Type B pancreatic cell (in vitro differentiated cells): ENCODE measurements at regions not wholly inside any gene's neighbourhood (a gene's known extent, or its start where the extent isn't known, plus 50 kb on each side); places are given as distances from the start of the nearest gene placed in this dataset.

Experiments
- DNase-seq: peaks from one replicate; pipeline ENCODE4 v3.0.0; 2021; ENCODE audit warnings: mixed read lengths; ENCODE audit not compliant: unreplicated experiment; ENCODE audit errors: extremely low spot score
- H3K27ac Mint-ChIP-seq: 2 replicates; pipeline ENCODE4 v1.8.0; 2021; ENCODE audit warnings: mild to moderate bottlenecking, mixed read lengths
- H3K27me3 Mint-ChIP-seq: 2 replicates; pipeline ENCODE4 v1.8.0; 2021; ENCODE audit warnings: mixed read lengths
- H3K36me3 Mint-ChIP-seq: 2 replicates; pipeline ENCODE4 v1.8.0; 2021; ENCODE audit warnings: mixed read lengths
- H3K4me1 Mint-ChIP-seq: one replicate; pipeline ENCODE4 v1.8.0; 2021; ENCODE audit warnings: mixed read lengths; ENCODE audit not compliant: unreplicated experiment
- H3K4me3 Mint-ChIP-seq: 2 replicates; pipeline ENCODE4 v1.8.0; 2021; ENCODE audit warnings: mild to moderate bottlenecking, mixed read lengths
- H3K9me3 Mint-ChIP-seq: 2 replicates; pipeline ENCODE4 v1.8.0; 2021; ENCODE audit warnings: mixed read lengths
- CTCF ChIP-seq: fragments of 200-600 bp; sonication (generic); conservative IDR thresholded peaks from 2 replicates; pipeline ENCODE4 v1.5.0; 2021; ENCODE audit warnings: antibody characterized with exemption, mild to moderate bottlenecking

- H3K4me3 Mint-ChIP-seq = no peak overlapping the region
- no peaks in the 10 kb centered on the region for H3K36me3 Mint-ChIP-seq
- TF ChIP-seq CTCF = no peak
- no peaks in the 10 kb centered on the region for H3K4me1 Mint-ChIP-seq
- H3K27ac Mint-ChIP-seq = no peak overlapping the region
- no peaks in the 10 kb centered on the region for H3K27me3 Mint-ChIP-seq
- no peaks in the 10 kb centered on the region for H3K9me3 Mint-ChIP-seq
- no peak for DNase-seq
These were observed 460.2 kb upstream of the ACVR2A start for GRCh38 chr2:147384659-147385058.

GRCh38 chr2:147382322-147382948, 462.4 kb upstream of the ACVR2A start:
- no peaks in the 10 kb centered on the region for H3K4me1 Mint-ChIP-seq
- H3K36me3 Mint-ChIP-seq = no peaks in the 10 kb centered on the region
- no peak overlapping the region for H3K4me3 Mint-ChIP-seq
- H3K27ac Mint-ChIP-seq = no peak overlapping the region
- H3K27me3 Mint-ChIP-seq = no peaks in the 10 kb centered on the region
- no peaks in the 10 kb centered on the region for H3K9me3 Mint-ChIP-seq
- TF ChIP-seq CTCF = no peak
- DNase-seq = no peak

GRCh38 chr2:147378403-147378802, 466.4 kb upstream of the ACVR2A start:
- Mint-ChIP-seq H3K4me1 (no peaks in the 10 kb centered on the region), H3K27ac (no peak overlapping the region), H3K9me3 (no peaks in the 10 kb centered on the region), H3K36me3 (no peaks in the 10 kb centered on the region), H3K4me3 (no peak overlapping the region), H3K27me3 (no peaks in the 10 kb centered on the region)
- TF ChIP-seq CTCF = no peak
- DNase-seq = no peak

- no peaks in the 10 kb centered on the region for H3K9me3 Mint-ChIP-seq
- H3K4me1 Mint-ChIP-seq = no peaks in the 10 kb centered on the region
- DNase-seq = no peak
- H3K27ac Mint-ChIP-seq = no peak overlapping the region
- no peak for TF ChIP-seq CTCF
- no peaks in the 10 kb centered on the region for H3K36me3 Mint-ChIP-seq
- no peaks in the 10 kb centered on the region for H3K27me3 Mint-ChIP-seq
- no peak overlapping the region for H3K4me3 Mint-ChIP-seq
These were observed 469.8 kb upstream of the ACVR2A start for GRCh38 chr2:147375073-147375472.

GRCh38 chr2:147374423-147374811, 470.4 kb upstream of the ACVR2A start:
- H3K4me1 Mint-ChIP-seq = no peaks in the 10 kb centered on the region
- no peaks in the 10 kb centered on the region for H3K27me3 Mint-ChIP-seq
- no peak for TF ChIP-seq CTCF
- no peaks in the 10 kb centered on the region for H3K36me3 Mint-ChIP-seq
- no peak overlapping the region for H3K4me3 Mint-ChIP-seq
- no peaks in the 10 kb centered on the region for H3K9me3 Mint-ChIP-seq
- DNase-seq = no peak
- no peak overlapping the region for H3K27ac Mint-ChIP-seq
